GM21576 (cell line): ENCODE measurements at regions not wholly inside any gene's neighbourhood (a gene's known extent, or its start where the extent isn't known, plus 50 kb on each side); places are given as distances from the start of the nearest gene placed in this dataset.
"Not testable (repeated sequence)": the region's sequence is repeated elsewhere in the genome, so short reads cannot be mapped to it uniquely, and the experiment has no call there.

Source experiments
- ATAC-seq: cut with Tn5 transposase; IDR thresholded peaks from one replicate; pipeline ENCODE4 v1.9.1; 2021; ENCODE audit warnings: mild to moderate bottlenecking, moderate library complexity; ENCODE audit not compliant: unreplicated experiment

- no peak for ATAC-seq
Observed at GRCh38 chr6:169101981-169102380, 151.7 kb downstream of the THBS2 start.

DNA sequence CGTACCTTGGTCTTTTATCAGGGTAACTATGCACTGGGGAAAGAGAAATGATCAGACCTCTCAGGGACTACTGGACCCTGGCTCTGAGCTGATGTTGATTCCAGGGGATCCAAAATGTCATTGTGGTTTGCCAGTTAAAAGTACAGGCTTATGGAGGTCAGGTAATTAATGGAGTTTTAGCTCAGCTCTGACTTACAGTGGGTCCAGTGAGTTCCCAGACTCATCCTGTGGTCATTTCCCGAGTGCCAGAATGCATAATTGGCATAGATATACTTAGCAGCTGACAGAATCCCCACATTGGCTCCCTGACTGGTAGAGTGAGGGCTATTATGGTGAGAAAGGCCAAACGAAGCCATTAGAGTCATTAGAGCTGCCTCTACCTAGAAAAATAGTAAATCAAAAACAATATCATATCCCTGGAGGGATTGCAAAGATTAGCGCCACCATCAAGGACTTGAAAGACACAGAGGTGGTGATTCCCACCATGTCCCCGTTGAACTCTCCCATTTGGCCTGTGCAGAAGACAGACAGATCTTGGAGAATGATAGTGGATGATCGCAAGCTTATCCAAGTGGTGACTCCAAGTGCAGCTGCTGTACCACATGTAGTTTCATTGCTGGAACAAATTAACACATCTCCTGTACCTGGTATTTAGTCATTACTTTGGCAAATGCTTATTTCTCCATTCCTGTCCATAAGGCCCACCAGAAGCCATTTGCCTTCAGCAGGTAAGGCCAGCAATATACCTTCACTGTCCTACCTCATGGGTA lies 152.4 kb downstream of the THBS2 start:
- no peak for ATAC-seq

DNA sequence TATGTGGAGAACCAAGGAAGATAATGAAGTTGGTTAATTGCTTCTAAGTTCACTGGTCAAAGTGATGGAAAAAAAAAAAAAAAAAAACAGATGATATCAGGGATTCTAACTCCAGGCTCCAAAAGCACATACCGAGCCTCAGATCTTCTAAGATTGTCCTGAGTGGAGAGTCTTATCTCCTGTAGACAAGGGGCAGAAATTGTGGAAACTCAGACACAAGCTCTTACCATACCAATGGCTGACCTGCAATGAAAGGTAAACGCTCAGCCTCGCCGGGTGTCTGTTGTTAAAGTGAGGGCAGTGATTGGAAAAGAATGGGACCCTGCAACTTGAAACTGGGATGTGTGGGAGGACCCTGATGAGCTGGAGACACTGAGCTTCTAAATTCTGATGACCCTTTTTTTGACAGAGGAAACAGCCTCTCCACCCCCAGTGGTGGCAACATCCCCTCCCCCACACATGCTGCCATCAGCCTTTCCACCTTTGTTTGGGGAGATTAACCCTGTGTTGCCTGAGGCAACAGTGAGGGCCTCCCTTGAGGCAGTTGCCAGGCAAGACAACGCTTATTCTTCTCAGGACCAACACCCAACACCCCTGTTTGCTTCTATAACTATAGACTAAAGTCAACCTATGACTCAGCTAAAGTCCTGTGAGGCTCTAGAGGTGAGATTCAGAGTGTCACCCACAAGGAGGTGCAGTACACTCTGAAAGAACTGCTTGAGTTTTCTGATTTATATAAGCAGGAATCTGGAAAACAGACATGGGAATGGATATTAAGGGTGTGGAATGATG lies 154.0 kb downstream of the THBS2 start:
- ATAC-seq, result no peak

DNA sequence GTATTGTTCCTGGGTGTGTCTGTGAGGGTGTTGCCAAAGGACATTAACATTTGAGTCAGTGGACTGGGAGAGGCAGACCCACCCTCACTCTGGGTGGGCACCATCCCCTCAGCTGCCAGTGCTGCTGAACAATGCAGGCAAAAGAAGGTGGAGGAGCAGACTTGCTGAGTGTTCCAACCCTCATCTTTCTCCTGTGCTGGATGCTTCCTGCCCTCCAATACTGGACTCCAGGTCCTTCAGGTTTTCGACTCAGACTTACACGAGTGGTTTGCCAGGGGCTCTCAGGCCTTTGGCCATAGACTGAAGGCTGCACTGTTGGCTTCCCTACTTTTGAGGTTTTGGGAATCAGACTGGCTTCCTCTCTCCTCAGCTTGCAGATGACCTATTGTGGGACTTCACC lies 155.0 kb downstream of the THBS2 start:
- not testable (repeated sequence) for ATAC-seq

DNA sequence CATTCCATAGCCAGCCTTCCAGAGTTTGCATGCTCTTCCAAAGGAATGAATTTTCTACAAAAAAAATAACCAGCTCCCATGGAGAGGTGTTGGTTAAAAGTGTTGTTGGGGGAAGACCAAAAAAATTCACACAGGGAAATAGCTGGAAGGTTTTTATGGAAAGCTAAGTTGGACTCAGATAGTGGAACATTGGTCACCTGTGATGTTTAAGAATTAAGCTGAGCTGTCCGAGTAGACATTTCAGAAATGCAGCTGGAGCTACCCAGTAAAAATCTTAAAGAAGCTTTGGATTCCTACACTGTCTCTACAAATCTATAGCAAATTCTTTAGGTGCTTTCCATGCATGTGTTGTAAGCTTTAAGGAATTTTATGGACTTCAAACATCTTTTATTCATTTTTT lies 155.5 kb downstream of the THBS2 start:
- ATAC-seq, result no peak

DNA sequence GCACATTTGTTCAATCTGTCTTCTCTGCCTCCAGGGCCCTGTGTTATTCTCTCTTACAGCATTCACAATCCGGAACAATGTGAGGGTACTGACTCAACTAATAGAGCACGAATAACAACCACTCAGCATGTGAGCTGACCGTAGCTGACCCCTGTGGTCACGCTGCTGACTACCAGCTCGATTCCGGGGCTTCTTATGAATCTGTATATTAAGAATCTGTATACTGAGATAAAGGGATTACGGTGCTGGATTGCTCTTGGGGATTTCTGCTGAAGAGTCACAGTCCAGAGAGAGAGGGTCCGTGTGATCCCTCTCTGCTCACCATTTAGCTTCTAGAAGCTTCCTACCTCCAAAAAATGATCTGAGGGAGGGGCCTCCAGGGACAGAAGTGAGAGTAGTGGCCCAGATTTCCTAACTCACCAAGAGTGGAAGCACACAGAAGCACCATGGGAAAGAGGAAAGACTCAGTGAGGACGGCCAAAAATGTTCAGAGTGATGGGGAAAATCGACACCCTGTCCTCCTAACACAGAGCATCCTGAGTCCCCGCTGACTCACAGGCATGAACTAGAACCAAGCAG lies 156.2 kb downstream of the THBS2 start:
- no peak for ATAC-seq

DNA sequence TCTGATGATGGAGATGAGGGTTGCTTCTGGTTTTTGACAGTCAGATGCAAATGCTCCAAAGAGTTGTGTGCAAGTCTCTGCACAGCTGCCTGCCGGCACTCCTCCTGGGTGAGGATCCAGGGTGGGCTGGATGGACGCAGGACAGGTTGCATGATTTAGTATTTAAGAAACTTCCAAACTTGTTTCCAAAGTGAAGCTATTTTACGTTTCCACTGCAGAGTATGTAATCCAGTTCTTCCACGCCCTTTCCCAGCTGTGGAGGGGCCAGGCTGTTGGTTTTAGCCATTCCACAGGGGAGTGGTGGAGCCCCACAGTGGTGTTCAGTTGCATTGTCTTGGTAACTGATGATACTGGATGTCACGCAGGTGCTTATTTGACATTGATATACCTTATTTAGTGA lies 157.3 kb downstream of the THBS2 start:
- ATAC-seq, result no peak

- ATAC-seq, result no peak
Observed at GRCh38 chr6:169095153-169095552, 158.5 kb downstream of the THBS2 start.

- no peak for ATAC-seq
Observed at GRCh38 chr6:169094552-169094950, 159.1 kb downstream of the THBS2 start.

DNA sequence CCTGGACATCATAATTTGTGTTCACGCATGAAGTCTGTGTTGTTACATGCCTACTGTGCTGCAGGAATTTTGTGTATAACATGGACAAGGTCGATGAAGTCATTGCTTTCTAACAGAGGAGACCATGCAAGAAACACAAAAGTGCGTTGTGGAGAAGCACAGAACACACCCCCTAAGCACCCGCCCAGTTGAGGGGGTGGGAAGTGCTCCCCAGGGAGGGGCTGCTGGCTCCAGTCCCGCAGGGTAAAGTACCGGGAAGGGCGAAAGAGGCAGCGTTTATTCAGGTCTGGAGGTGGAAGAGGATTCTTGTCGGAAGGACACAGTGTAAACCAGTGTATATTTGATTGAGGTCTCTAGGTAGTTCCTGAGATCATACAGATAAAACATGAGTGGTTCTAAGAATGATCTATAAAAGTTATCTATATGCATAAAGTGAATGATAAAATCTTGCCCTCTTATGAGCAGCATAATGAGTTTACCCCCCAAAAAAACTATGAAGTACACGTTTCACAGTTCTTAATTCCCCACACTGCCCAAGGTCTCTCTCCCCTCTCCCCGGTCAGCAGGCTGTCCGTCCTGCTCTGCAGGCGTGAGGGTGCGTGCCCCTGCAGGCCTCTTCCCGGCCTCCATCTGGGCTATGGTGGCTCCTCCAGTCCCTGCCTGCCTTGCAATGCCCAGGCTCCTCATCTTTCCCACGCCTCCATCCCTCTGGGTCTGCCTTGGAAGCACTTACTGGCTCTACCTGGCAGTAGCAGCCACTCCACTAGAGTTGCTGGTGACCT lies 159.7 kb downstream of the THBS2 start:
- ATAC-seq, result no peak

DNA sequence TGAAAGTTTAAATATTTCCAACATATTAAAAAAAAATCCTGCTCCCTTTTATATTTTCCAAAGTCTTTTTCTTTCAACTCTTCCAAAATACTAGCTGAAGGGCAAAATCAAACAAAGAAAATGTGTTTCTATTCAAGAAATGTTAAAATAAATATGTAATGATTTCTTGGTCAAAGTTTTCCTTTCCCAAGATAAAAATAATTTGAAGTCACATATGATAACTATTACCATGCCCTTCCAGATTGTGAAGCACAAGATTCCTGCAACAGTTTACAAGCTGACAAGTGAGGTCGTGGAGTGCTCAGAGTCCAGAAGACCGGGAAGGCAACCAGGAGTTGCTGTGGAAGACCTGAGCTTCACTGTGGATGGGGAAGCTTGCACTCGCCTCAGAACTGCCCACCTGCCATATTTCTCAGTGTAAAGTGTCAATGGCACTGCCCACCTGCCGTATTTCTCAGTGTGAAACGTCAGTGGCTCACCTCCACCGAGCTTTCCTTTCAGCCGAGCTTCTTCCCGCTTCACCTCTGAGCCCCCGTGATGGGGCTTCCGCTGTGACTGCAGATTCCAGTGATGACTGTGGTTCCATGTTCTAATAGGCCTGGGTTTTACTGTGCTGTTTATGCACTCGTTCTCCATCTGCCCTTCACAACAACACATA lies 160.5 kb downstream of the THBS2 start:
- no peak for ATAC-seq

DNA sequence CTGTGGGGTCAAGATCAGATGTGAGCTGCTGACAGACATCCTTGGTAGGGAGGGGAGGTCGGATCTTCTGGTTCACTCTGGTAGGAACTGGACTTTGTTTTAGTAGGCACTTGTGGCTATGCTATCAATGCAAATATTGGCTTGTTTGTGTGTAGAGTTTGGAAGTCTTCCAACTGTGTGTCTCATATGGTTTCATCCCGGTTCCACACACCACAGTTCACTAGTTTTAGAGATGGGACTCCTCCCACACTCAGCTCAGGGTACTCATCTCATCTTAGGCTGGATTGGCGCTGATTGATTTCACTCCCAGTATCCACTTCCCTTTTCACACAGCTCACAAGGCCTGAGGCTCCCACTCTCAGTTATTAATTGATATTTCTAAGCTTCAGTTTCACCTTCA lies 161.3 kb downstream of the THBS2 start:
- no peak for ATAC-seq

- not testable (repeated sequence) for ATAC-seq
Observed at GRCh38 chr6:169090514-169091127, 163.0 kb downstream of the THBS2 start.

GRCh38 chr6:169088762-169089161 lies 164.9 kb downstream of the THBS2 start:
- ATAC-seq, result no peak

DNA sequence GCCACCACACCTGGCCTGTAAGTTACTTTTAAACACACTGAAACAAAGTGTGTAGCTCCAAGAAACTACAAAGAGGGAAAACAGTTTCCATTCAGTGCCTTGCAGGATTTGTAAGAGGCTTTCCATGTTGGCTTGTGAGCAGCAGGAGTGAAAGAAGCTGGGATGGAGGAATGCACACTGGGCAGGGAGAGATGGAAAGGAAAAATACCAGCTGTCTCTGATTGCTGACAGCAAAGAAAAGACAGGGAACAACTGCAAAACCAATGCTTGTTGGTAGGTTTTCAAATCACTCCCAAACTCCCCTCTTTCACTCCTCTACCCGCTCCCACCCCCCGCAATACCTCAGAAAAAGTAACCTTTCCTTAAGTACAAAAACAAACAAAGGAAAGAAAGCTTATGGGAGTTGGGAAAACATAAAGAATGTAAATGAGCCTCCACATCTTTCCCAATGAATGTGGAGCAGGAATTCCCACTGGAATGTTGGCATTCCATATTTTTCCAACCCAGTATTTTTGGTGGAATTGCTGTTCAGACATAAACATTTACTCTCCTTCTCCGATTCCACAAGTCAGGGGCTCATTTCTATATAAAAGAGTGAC lies 166.1 kb downstream of the THBS2 start:
- no peak for ATAC-seq

DNA sequence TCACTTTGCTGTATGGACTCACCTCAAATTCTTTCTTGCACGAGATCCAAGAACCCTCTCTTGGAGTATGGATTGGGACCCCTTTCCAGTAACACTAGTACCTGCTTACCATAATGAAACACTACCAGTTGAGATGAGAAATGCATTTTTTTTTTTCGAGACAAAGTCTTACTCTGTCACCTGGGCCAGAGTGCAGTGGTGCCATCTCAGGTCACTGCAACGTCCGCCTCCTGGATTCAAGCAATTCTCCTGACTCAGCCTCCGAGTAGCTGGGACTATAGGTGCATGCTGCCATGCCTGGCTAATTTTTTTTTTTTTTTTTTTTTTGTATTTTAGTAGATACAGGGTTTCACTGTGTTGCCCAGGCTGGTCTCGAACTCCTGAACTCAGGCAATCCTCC lies 167.0 kb downstream of the THBS2 start:
- ATAC-seq, result not testable (repeated sequence)

DNA sequence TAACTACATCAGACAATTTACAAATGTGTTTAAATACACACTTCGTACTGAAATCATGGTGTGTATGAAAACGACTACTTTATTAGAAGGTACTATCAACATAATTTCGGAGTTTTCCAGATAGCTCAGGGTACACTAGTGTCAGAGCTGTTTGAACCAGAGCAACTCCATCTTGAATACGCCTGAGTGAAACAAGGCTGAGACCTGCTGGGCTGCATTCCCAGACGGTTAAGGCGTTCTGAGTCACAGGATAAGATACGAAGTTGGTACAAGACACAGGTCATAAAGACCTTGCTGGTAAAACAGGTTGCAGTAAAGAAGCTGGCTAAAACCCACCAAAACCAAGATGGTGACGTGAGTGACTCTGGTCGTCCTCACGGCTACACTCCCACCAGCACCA lies 167.6 kb downstream of the THBS2 start:
- ATAC-seq, result no peak

DNA sequence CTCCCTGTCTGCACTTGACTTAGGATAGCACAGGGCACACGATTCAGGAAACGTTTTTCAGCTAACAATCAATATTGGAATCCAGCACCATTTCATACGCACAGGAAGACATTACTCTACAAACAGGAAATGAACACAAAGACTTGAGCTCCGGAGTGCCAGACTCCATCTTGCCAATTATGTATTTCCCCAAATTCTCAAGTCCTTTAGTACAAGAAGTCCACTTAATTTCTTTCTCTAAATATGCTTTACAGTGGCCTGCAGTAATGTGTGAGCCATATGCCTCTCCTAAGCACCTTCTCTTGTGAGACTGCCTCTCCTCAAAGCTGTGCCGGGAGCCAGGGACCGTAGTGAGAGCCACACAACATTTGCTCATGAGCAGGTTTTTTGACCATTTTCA lies 168.2 kb downstream of the THBS2 start:
- ATAC-seq, result no peak

DNA sequence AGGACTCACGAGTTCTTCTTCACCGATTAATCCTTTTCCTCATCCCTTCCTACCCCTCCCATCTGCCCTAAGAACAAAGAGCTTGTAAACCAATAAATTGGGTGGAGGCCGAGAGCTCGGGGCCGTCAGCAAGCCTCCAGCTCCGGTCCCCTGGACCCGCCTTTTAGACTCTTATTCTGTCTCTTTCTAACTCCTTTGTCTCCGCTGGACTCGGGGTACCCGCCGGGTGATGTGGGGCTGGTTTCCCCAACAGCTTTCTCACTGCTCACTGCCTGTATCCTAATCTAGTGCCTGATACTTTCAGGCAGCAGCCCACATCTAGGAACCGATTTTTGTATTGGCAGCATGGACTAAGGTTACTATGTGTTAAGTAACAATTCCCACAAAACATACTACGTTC lies 169.1 kb downstream of the THBS2 start:
- not testable (repeated sequence) for ATAC-seq

DNA sequence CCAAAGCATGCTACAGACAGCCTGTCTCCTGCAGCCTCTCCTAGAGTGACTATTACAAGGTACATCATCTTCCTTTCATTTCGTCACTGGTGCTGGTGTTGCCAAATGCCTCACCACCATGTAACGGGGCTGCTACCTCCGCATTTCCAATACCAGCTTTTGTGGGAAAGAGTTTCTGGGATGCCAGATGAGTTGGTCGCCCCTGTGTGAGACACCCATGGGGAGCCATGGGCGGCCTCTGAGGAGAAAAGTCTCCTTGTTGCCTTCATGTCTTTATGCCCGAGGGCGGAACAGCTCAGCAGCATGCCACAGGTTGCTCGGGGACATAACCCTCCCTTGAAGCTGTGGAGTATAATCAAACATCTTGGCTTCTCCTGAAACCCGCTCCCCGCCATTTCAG lies 169.6 kb downstream of the THBS2 start:
- ATAC-seq, result no peak
